Brain microvascular endothelial cell (primary cell): ENCODE measurements at regions not wholly inside any gene's neighbourhood (a gene's known extent, or its start where the extent isn't known, plus 50 kb on each side); places are given as distances from the start of the nearest gene placed in this dataset.

Experiments used
- DNase-seq: peaks from one replicate; pipeline ENCODE4 v3.0.0-alpha.2; 2020
- H3K27ac ChIP-seq: fragments of 250-450 bp; sonication (Bioruptor Pico); 2 replicates; pipeline ENCODE4 v1.5.1; 2020; ENCODE audit warnings: mild to moderate bottlenecking, moderate library complexity
- H3K27me3 ChIP-seq: fragments of 250-450 bp; sonication (Bioruptor Pico); replicated peaks from 2 replicates; pipeline ENCODE4 v1.5.1; 2020; ENCODE audit warnings: mild to moderate bottlenecking
- H3K36me3 ChIP-seq: fragments of 250-450 bp; sonication (Bioruptor Pico); replicated peaks from 2 replicates; pipeline ENCODE4 v1.5.1; 2020; ENCODE audit warnings: mild to moderate bottlenecking
- H3K4me3 ChIP-seq: 2 replicates; pipeline ENCODE4 v1.5.1; 2011; ENCODE audit warnings: low read depth, mild to moderate bottlenecking, control low read depth, low read length, moderate library complexity
- in situ Hi-C: cut with HindIII; loops from 2 replicates; pipeline ENCODE4 v1.10.0; 2017; ENCODE audit warnings: low sequenced_read_pairs, low pct_ligation_motif_present
- TF ChIP-seq, protein P1 (sequence below): IDR thresholded peaks from 2 replicates; pipeline ENCODE4 v1.5.1; 2011; ENCODE audit warnings: low read depth, mild to moderate bottlenecking, moderate library complexity, low read length, control low read depth, inconsistent platforms; ENCODE audit errors: missing control alignments

- Histone ChIP-seq H3K36me3 (no peaks in the 10 kb centered on the region), H3K4me3 (no peak overlapping the region), H3K27me3 (no peaks in the 10 kb centered on the region), H3K27ac (no peak overlapping the region)
- in situ Hi-C loops, result no loop called here
- TF ChIP-seq, protein P1, sequence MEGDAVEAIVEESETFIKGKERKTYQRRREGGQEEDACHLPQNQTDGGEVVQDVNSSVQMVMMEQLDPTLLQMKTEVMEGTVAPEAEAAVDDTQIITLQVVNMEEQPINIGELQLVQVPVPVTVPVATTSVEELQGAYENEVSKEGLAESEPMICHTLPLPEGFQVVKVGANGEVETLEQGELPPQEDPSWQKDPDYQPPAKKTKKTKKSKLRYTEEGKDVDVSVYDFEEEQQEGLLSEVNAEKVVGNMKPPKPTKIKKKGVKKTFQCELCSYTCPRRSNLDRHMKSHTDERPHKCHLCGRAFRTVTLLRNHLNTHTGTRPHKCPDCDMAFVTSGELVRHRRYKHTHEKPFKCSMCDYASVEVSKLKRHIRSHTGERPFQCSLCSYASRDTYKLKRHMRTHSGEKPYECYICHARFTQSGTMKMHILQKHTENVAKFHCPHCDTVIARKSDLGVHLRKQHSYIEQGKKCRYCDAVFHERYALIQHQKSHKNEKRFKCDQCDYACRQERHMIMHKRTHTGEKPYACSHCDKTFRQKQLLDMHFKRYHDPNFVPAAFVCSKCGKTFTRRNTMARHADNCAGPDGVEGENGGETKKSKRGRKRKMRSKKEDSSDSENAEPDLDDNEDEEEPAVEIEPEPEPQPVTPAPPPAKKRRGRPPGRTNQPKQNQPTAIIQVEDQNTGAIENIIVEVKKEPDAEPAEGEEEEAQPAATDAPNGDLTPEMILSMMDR, result no peak
- DNase-seq, result no peak
These were observed 1196.3 kb upstream of the GBE1 start for GRCh38 chr3:82957696-82958095.

GRCh38 chr3:82957079-82957478 is 1195.6 kb upstream of the GBE1 start:
- Histone ChIP-seq H3K27me3 (no peaks in the 10 kb centered on the region), H3K36me3 (no peaks in the 10 kb centered on the region), H3K4me3 (no peak overlapping the region), H3K27ac (no peak overlapping the region)
- TF ChIP-seq, protein P1, result no peak
- in situ Hi-C loops, result no loop called here
- no peak for DNase-seq

DNA sequence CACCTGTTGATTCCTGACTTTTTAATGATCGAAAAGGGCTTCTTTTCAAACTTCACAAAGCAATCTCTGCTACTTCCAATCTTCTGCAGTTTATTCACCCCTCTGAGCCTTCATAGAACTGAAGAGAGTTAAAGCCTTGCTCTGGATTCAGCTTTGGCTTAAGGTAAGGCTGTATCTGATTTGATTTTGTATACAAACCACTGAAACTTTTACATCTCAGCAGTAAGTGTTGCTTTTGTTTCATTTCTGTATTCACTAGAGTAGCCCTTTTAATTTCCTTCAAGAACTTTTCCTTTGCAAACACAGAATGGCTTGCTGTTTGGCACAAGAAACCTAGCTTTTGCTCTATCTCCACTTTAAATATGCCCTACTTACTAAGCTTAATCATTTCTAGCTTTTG is 1193.0 kb upstream of the GBE1 start:
- TF ChIP-seq, protein P1, result no peak
- Histone ChIP-seq H3K4me3 (no peak overlapping the region), H3K27ac (no peak overlapping the region), H3K27me3 (no peaks in the 10 kb centered on the region), H3K36me3 (no peaks in the 10 kb centered on the region)
- no peak for DNase-seq
- in situ Hi-C loops, result no loop called here

DNA sequence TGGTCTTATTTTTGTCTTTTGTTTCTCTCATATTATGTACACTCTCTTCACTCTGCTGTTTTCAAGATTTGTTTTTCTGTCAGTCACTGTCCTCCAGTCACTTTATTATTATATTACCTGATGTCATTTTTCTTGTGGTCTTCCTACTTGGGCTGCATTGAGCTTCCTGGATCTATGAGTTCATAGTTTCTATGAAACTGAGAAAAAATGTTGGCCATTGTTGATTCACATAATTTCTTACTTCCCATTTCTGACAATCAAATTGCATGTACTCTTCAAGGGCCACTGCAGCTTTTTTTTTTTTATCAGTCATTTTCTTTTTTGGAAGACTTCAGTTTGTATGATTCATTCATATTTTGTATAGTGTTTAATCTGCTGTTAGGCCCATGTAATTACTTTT is 1180.6 kb upstream of the GBE1 start:
- TF ChIP-seq, protein P1, result no peak
- DNase-seq, result no peak
- no peak overlapping the region for H3K4me3 ChIP-seq
- H3K36me3 ChIP-seq, result no peaks in the 10 kb centered on the region
- H3K27me3 ChIP-seq, result no peaks in the 10 kb centered on the region
- in situ Hi-C loops, result no loop called here
- no peak overlapping the region for H3K27ac ChIP-seq

GRCh38 chr3:82940124-82940523 is 1178.7 kb upstream of the GBE1 start:
- Histone ChIP-seq H3K27me3 (no peaks in the 10 kb centered on the region), H3K27ac (no peak overlapping the region), H3K36me3 (no peaks in the 10 kb centered on the region), H3K4me3 (no peak overlapping the region)
- TF ChIP-seq, protein P1, result no peak
- no peak for DNase-seq
- in situ Hi-C loops, result no loop called here

GRCh38 chr3:82939491-82940097 is 1178.1 kb upstream of the GBE1 start:
- H3K4me3 ChIP-seq, result no peak overlapping the region
- DNase-seq, result no peak
- in situ Hi-C loops, result no loop called here
- TF ChIP-seq, protein P1, result no peak
- H3K27me3 ChIP-seq, result no peaks in the 10 kb centered on the region
- H3K36me3 ChIP-seq, result no peaks in the 10 kb centered on the region
- H3K27ac ChIP-seq, result no peak overlapping the region
